ENCODE measurements at regions not wholly inside any gene's neighbourhood (a gene's known extent, or its start where the extent isn't known, plus 50 kb on each side); places are given as distances from the start of the nearest gene placed in this dataset.

DNA sequence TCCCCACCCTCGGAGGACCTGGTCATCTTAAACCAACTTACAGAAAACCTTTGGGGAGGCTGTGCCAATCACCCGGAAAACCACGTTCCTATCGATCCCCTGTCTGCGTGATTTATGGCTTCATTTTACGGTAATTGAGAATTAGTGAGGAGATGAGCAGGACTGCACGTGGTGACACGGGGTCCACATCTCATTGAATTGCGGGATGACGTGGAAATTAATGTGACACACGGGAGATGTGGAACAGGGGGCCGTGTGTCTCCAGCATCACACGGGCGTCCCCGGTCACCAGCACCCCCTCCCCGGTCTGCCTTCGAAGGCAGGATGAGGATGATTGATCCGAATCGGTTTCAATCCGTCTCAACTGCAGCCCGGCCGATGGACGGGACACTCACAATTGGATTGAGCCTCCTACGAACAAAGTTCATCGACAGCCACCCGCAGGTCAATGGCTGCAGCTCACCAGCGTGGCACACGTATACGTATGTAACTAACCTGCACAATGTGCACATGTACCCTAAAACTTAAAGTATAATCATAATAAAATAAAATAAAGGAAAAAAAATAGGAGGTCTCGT, 160.3 kb downstream of the SHOX start:
- no peak overlapping the region for H3K4me3 ChIP-seq (ENCODE audit: low read depth, low read length)
- TF ChIP-seq, protein P1, sequence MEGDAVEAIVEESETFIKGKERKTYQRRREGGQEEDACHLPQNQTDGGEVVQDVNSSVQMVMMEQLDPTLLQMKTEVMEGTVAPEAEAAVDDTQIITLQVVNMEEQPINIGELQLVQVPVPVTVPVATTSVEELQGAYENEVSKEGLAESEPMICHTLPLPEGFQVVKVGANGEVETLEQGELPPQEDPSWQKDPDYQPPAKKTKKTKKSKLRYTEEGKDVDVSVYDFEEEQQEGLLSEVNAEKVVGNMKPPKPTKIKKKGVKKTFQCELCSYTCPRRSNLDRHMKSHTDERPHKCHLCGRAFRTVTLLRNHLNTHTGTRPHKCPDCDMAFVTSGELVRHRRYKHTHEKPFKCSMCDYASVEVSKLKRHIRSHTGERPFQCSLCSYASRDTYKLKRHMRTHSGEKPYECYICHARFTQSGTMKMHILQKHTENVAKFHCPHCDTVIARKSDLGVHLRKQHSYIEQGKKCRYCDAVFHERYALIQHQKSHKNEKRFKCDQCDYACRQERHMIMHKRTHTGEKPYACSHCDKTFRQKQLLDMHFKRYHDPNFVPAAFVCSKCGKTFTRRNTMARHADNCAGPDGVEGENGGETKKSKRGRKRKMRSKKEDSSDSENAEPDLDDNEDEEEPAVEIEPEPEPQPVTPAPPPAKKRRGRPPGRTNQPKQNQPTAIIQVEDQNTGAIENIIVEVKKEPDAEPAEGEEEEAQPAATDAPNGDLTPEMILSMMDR (conservative IDR thresholded peaks at IDR 0.05; ENCODE audit: low read depth, low read length): no peak

DNA sequence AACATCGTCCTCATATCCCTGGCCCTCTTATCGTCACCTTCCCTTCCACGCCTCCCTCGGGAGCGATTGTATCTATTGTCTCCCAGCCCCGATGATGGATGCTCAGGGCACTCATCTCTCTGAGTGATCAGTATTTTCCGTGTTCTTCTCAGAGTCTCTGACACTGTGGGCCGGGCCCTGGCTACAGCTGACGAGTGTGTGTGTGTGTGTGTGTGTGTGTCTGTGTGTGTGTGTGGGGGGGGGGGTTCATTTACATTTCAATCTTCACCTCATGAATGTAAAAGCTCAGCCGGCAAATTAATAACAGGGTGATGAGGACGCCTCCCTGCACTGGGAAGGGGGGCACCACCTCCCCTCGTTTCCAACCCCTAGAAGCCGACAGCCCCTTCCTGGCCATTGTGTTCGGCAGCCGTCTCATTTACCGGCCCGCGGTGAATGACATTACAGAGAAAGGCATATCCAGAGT, 159.5 kb downstream of the SHOX start:
- DNase-seq (ENCODE audit: low read depth): no peak
- TF ChIP-seq, protein P1 (conservative IDR thresholded peaks at IDR 0.05; ENCODE audit: low read depth, low read length): no peak
- no peak overlapping the region for H3K4me3 ChIP-seq (ENCODE audit: low read depth, low read length)

More for the DNA sequence above, 160.3 kb downstream of the SHOX start:
- no peak for DNase-seq (ENCODE audit: low read depth)

DNA sequence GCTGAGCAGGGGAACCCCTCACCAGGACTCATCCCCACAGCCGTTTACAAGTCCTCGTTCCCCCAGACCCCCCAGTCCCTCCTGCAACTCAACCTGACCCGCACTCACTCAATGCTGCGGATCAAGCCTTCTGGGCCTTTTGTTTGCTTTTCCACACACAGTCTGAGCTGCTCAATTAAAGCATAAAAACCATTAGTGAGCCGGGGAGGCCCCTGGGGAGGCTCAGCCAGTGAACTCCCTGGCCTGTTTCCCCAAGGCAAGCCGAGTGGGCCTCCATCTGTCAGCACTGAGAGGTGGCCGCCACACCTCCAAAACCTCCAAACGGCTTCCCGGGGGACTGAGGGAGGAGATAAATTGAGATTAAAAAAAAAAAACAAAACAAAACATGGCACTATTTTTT, 158.5 kb downstream of the SHOX start:
- H3K4me3 ChIP-seq (ENCODE audit: low read depth, low read length): no peak overlapping the region
- DNase-seq (ENCODE audit: low read depth): no peak
- TF ChIP-seq, protein P1 (conservative IDR thresholded peaks at IDR 0.05; ENCODE audit: low read depth, low read length): no peak

DNA sequence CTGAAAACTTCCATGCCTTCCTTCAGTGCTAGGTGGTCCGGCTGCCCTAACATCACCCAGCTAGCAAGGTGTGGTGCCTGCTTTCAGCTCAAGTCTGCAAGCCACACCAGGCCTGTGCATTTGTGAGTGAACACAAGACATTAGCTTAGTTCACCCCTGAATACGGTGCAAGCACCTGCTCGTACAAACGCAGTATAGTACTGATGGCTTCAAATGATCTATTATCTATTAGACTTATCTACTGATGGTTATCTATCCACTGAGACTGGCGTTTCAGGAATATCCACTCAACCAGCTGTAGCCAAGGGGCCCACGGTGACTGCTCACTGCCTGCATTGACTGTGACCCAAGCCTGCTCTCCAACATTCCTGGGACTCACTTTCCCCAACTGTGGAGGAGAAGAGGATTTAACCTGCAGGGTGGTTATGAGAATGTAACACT, 155.9 kb downstream of the SHOX start:
- no peak overlapping the region for H3K4me3 ChIP-seq (ENCODE audit: low read depth, low read length)
- no peak for DNase-seq (ENCODE audit: low read depth)
- TF ChIP-seq, protein P1 (conservative IDR thresholded peaks at IDR 0.05; ENCODE audit: low read depth, low read length): no peak

DNA sequence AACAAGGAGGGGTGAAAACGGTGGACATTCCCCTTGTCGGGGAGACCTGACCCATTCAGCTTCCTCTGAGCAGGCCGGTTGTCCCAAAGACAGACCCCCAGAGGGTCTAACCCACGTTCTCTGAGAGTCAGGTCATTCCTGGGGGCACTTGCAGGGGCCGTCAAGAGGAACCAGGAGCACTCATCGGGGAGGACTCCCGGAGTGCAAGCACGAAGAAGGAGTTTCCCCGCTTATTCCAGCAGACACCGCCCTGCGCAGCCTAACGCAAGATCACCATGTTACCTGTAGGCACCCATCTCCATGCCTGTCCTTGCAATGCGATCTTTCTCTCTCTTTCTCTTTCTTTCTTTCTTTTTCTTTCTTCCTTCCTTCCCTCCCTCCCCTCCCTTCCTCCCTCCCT, 154.2 kb downstream of the SHOX start:
- TF ChIP-seq, protein P1 (conservative IDR thresholded peaks at IDR 0.05; ENCODE audit: low read depth, low read length): no peak
- no peak overlapping the region for H3K4me3 ChIP-seq (ENCODE audit: low read depth, low read length)
- no peak for DNase-seq (ENCODE audit: low read depth)

DNA sequence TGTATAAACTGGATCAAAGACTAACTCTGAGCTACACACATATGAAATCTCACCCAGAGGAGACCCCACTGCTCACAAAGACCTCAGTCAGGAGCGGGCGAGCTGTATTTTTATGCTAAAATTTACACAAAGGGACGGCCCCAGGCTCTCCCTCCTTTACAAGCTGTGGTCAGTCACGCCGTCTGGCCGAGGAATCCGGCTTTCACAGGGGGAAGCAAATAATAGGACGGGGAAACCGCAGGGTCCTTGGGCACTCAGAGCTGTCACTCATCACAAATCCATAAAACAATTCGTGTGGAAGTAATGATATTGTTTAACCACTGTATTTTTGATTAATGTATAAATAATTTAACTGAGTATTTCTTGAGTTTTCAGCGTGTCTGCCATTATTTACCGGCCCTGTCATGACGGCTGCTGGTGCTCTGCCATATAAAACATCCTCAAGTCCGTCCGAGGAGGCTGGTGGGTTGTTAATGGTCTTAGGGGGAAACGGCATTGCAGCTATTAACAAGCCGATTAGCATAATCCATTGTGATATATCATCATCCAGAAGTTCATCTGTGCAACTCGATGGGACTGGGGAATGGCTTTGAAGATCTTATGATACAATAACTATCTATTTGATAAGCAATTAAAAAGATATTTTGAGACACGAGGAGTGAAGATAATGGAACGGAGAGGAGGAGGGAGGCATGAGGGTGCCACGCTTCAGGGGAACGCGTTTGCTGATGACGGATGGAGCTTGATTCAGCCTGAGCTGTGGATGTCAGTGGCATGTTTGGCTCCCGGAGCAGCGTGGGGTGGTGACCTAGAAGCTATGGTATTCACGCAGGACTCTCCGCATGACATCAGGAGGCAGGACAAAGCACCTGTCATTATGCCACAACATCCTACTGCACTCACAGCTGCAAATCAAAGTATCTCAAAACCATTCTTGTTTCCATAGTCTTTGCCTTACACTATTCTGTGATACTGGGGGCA, 150.9 kb downstream of the SHOX start:
- DNase-seq (ENCODE audit: low read depth): no peak
- H3K4me3 ChIP-seq (ENCODE audit: low read depth, low read length): no peak overlapping the region
- TF ChIP-seq, protein P1 (conservative IDR thresholded peaks at IDR 0.05; ENCODE audit: low read depth, low read length): no peak
